HepG2 (cell line): ENCODE measurements at regions not wholly inside any gene's neighbourhood (a gene's known extent, or its start where the extent isn't known, plus 50 kb on each side); places are given as distances from the start of the nearest gene placed in this dataset.

Source experiments
- ATRX ChIP-seq: sonication (generic); formaldehyde crosslinking; IDR thresholded peaks from 2 replicates; pipeline ENCODE4 v1.4.0; 2020; ENCODE audit warnings: missing genetic modification reagents, borderline replicate concordance
- CBX1 ChIP-seq: IDR thresholded peaks from one replicate; pipeline ENCODE4 v1.6.1; 2016; ENCODE audit warnings: antibody characterized with exemption, low read depth
- EED ChIP-seq: sonication (generic); formaldehyde crosslinking; IDR thresholded peaks from 2 replicates; pipeline ENCODE4 v1.5.0; 2020; ENCODE audit warnings: mild to moderate bottlenecking, missing genetic modification reagents
- GMEB1 ChIP-seq: sonication (generic); formaldehyde crosslinking; IDR thresholded peaks from 2 replicates; pipeline ENCODE4 v1.5.1; 2020; ENCODE audit warnings: missing genetic modification reagents, mild to moderate bottlenecking, borderline replicate concordance
- MAFG ChIP-seq: sonication (generic); formaldehyde crosslinking; IDR thresholded peaks from 2 replicates; pipeline ENCODE4 v1.5.1; 2020; ENCODE audit warnings: mild to moderate bottlenecking, missing genetic modification reagents
- MAX ChIP-seq: IDR thresholded peaks from 2 replicates; pipeline ENCODE4 v1.6.1; 2012; ENCODE audit warnings: inconsistent platforms
- MIXL1 ChIP-seq: IDR thresholded peaks from 2 replicates; pipeline ENCODE4 v1.6.1; 2016
- PPARG ChIP-seq: conservative IDR thresholded peaks from 2 replicates; pipeline ENCODE4 v1.6.1; 2016; ENCODE audit warnings: missing biosample characterization, missing genetic modification reagents
- RARG ChIP-seq: sonication (generic); formaldehyde crosslinking; IDR thresholded peaks from 2 replicates; pipeline ENCODE4 v1.4.0; 2020; ENCODE audit warnings: low read depth, mild to moderate bottlenecking, missing genetic modification reagents
- RFXAP ChIP-seq: sonication (generic); formaldehyde crosslinking; IDR thresholded peaks from 2 replicates; pipeline ENCODE4 v1.4.0; 2020; ENCODE audit warnings: missing genetic modification reagents, borderline replicate concordance
- RXRB ChIP-seq: IDR thresholded peaks from 2 replicates; pipeline ENCODE4 v1.6.1; 2016; ENCODE audit warnings: borderline replicate concordance, missing genetic modification reagents, missing compliant biosample characterization
- SIX1 ChIP-seq: sonication (generic); formaldehyde crosslinking; IDR thresholded peaks from 2 replicates; pipeline ENCODE4 v1.4.0; 2020; ENCODE audit warnings: missing genetic modification reagents, borderline replicate concordance
- SKI ChIP-seq: fragments of 450-650 bp; IDR thresholded peaks from one replicate; pipeline ENCODE4 v1.6.1; 2018; ENCODE audit warnings: mild to moderate bottlenecking; ENCODE audit not compliant: partially characterized antibody
- TMF1 ChIP-seq: sonication (generic); formaldehyde crosslinking; IDR thresholded peaks from 2 replicates; pipeline ENCODE4 v1.8.1; 2022; ENCODE audit warnings: low read depth, missing genetic modification reagents
- ZBTB20 ChIP-seq: sonication (generic); formaldehyde crosslinking; IDR thresholded peaks from 2 replicates; pipeline ENCODE4 v1.8.1; 2023; ENCODE audit warnings: missing genetic modification reagents, low read depth, mild to moderate bottlenecking, borderline replicate concordance
- ZFP90 ChIP-seq: sonication (generic); formaldehyde crosslinking; IDR thresholded peaks from 2 replicates; pipeline ENCODE4 v1.8.0; 2022; ENCODE audit warnings: missing genetic modification reagents, mild to moderate bottlenecking, inconsistent platforms, borderline replicate concordance
- ZNF121 ChIP-seq: sonication (generic); formaldehyde crosslinking; IDR thresholded peaks from 2 replicates; pipeline ENCODE4 v1.5.0; 2020; ENCODE audit warnings: mild to moderate bottlenecking, missing genetic modification reagents
- ZNF331 ChIP-seq: sonication (generic); formaldehyde crosslinking; IDR thresholded peaks from 2 replicates; pipeline ENCODE4 v1.4.0; 2020; ENCODE audit warnings: missing genetic modification reagents
- ZNF552 ChIP-seq: sonication (generic); formaldehyde crosslinking; IDR thresholded peaks from 2 replicates; pipeline ENCODE4 v1.9.0; 2022; ENCODE audit warnings: missing genetic modification reagents, mild to moderate bottlenecking, borderline replicate concordance
- ZNF556 ChIP-seq: sonication (generic); formaldehyde crosslinking; IDR thresholded peaks from 2 replicates; pipeline ENCODE4 v1.4.0; 2020; ENCODE audit warnings: mild to moderate bottlenecking, missing genetic modification reagents, borderline replicate concordance
- ZNF576 ChIP-seq: sonication (generic); formaldehyde crosslinking; IDR thresholded peaks from 2 replicates; pipeline ENCODE4 v1.4.0; 2020; ENCODE audit warnings: mild to moderate bottlenecking, missing genetic modification reagents
- TF ChIP-seq, protein P1 (sequence below), 2 experiments: IDR thresholded peaks; 2 replicates each; pipeline ENCODE4 v1.6.1; 2011 to 2012; ENCODE audit warnings: low read length in 2 of 2, borderline replicate concordance in 1 of 2, low read depth in 1 of 2, mild to moderate bottlenecking in 1 of 2, moderate library complexity in 1 of 2
- TF ChIP-seq, protein P2 (sequence below): sonication (generic); formaldehyde crosslinking; IDR thresholded peaks from 2 replicates; pipeline ENCODE4 v1.5.0; 2020; ENCODE audit warnings: missing genetic modification reagents

- TF ChIP-seq, protein P1, sequence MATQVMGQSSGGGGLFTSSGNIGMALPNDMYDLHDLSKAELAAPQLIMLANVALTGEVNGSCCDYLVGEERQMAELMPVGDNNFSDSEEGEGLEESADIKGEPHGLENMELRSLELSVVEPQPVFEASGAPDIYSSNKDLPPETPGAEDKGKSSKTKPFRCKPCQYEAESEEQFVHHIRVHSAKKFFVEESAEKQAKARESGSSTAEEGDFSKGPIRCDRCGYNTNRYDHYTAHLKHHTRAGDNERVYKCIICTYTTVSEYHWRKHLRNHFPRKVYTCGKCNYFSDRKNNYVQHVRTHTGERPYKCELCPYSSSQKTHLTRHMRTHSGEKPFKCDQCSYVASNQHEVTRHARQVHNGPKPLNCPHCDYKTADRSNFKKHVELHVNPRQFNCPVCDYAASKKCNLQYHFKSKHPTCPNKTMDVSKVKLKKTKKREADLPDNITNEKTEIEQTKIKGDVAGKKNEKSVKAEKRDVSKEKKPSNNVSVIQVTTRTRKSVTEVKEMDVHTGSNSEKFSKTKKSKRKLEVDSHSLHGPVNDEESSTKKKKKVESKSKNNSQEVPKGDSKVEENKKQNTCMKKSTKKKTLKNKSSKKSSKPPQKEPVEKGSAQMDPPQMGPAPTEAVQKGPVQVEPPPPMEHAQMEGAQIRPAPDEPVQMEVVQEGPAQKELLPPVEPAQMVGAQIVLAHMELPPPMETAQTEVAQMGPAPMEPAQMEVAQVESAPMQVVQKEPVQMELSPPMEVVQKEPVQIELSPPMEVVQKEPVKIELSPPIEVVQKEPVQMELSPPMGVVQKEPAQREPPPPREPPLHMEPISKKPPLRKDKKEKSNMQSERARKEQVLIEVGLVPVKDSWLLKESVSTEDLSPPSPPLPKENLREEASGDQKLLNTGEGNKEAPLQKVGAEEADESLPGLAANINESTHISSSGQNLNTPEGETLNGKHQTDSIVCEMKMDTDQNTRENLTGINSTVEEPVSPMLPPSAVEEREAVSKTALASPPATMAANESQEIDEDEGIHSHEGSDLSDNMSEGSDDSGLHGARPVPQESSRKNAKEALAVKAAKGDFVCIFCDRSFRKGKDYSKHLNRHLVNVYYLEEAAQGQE (IDR thresholded peaks at IDR 0.05; ENCODE audit: borderline replicate concordance in 1 of 2, low read depth in 1 of 2, low read length in 2 of 2), result no peak
- no peak for TF ChIP-seq RARG (CRISPR knock-in tag)
- no peak for TF ChIP-seq CBX1
- TF ChIP-seq ATRX, result no peak
- TF ChIP-seq RXRB (CRISPR knock-in tag), result peak; percentile 52
- no peak for TF ChIP-seq ZNF552 (CRISPR knock-in tag)
- TF ChIP-seq MAX, result peak; percentile 76
- TF ChIP-seq PPARG, result 0 out of 2 replicates have a peak, but pooled peaks have one; percentile 65
- TF ChIP-seq ZNF556 (CRISPR knock-in tag), result no peak
- TF ChIP-seq ZNF576 (CRISPR knock-in tag), result no peak
- no peak for TF ChIP-seq MIXL1 (CRISPR knock-in tag)
- peak; percentile 92 for TF ChIP-seq ZNF331 (CRISPR knock-in tag)
- TF ChIP-seq TMF1 (CRISPR knock-in tag), result no peak
- 0 out of 2 replicates have a peak, but pooled peaks have one; percentile 10 for TF ChIP-seq ZNF121 (CRISPR knock-in tag)
- 0 out of 2 replicates have a peak, but pooled peaks have one; percentile 8 for TF ChIP-seq SIX1 (CRISPR knock-in tag)
- no peak for TF ChIP-seq GMEB1 (CRISPR knock-in tag)
- TF ChIP-seq, protein P2, sequence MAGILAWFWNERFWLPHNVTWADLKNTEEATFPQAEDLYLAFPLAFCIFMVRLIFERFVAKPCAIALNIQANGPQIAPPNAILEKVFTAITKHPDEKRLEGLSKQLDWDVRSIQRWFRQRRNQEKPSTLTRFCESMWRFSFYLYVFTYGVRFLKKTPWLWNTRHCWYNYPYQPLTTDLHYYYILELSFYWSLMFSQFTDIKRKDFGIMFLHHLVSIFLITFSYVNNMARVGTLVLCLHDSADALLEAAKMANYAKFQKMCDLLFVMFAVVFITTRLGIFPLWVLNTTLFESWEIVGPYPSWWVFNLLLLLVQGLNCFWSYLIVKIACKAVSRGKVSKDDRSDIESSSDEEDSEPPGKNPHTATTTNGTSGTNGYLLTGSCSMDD, result no peak
- TF ChIP-seq ZFP90, result no peak
- no peak for TF ChIP-seq EED (CRISPR knock-in tag)
- no peak for TF ChIP-seq ZBTB20
- TF ChIP-seq RFXAP (CRISPR knock-in tag), result 0 out of 2 replicates have a peak, but pooled peaks have one; percentile 26
- TF ChIP-seq MAFG (CRISPR knock-in tag), result no peak
- TF ChIP-seq SKI, result no peak
These were observed 81.0 kb downstream of the GPX5 start (continued) for GRCh38 chr6:28606424-28607391.
